ENCODE measurements at regions not wholly inside any gene's neighbourhood (a gene's known extent, or its start where the extent isn't known, plus 50 kb on each side); places are given as distances from the start of the nearest gene placed in this dataset.

DNA sequence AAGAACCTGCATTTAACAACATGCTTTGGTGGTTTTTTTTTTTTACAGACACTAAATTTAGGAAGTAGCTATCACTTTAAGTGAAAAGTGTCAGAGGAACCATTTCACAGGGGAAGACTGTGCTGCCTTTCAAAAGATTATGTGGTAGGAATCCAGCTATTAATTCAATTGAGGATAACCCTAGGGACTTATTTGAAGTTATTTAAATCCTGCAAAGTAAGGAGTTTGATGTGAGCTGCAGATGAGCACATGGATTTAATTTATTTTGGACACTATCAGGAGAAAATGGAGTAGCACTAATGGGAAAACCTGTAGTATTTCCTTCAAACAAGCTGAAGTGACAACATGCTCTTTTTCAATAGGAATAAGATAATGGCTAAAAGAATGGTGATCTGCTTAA is 419.8 kb downstream of the ANKRD7 start:
- TF ChIP-seq, protein P1, sequence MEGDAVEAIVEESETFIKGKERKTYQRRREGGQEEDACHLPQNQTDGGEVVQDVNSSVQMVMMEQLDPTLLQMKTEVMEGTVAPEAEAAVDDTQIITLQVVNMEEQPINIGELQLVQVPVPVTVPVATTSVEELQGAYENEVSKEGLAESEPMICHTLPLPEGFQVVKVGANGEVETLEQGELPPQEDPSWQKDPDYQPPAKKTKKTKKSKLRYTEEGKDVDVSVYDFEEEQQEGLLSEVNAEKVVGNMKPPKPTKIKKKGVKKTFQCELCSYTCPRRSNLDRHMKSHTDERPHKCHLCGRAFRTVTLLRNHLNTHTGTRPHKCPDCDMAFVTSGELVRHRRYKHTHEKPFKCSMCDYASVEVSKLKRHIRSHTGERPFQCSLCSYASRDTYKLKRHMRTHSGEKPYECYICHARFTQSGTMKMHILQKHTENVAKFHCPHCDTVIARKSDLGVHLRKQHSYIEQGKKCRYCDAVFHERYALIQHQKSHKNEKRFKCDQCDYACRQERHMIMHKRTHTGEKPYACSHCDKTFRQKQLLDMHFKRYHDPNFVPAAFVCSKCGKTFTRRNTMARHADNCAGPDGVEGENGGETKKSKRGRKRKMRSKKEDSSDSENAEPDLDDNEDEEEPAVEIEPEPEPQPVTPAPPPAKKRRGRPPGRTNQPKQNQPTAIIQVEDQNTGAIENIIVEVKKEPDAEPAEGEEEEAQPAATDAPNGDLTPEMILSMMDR (optimal IDR thresholded peaks at IDR 0.05 in 1 of 3, IDR thresholded peaks at IDR 0.05 in 1 of 3, conservative IDR thresholded peaks at IDR 0.05 in 1 of 3; ENCODE audit: extremely low read depth in 1 of 3, insufficient read depth in 2 of 3, low read length in 3 of 3), result no peak
- TF ChIP-seq EZH2 (IDR thresholded peaks at IDR 0.05; ENCODE audit: low read length), result no peak

All from keratinocyte (primary cell).